ENCODE measurements at regions not wholly inside any gene's neighbourhood (a gene's known extent, or its start where the extent isn't known, plus 50 kb on each side); places are given as distances from the start of the nearest gene placed in this dataset.

DNA sequence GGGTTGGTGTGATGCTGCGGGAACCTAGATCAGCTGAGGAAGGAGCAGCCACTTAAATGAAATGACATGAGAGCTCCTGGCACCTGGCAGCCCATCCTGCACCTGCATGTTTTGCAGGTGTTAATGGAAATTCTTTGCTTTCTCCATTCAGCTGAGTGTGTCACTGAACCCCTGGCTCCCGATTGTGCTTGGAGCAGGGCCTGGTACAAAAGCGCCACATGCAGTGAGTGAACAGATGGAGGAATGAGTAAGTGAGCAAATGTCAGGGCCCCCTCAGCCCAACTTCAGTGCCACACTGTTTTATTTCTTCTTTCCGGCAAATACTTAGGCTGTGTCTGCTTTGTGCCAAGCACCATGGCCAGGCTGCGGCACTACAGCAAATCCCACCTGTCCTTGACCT lies 132.2 kb downstream of the ASB7 start:
- no peak for DNase-seq (ENCODE audit: low read depth in 2 of 3, low spot score in 2 of 3)

DNA sequence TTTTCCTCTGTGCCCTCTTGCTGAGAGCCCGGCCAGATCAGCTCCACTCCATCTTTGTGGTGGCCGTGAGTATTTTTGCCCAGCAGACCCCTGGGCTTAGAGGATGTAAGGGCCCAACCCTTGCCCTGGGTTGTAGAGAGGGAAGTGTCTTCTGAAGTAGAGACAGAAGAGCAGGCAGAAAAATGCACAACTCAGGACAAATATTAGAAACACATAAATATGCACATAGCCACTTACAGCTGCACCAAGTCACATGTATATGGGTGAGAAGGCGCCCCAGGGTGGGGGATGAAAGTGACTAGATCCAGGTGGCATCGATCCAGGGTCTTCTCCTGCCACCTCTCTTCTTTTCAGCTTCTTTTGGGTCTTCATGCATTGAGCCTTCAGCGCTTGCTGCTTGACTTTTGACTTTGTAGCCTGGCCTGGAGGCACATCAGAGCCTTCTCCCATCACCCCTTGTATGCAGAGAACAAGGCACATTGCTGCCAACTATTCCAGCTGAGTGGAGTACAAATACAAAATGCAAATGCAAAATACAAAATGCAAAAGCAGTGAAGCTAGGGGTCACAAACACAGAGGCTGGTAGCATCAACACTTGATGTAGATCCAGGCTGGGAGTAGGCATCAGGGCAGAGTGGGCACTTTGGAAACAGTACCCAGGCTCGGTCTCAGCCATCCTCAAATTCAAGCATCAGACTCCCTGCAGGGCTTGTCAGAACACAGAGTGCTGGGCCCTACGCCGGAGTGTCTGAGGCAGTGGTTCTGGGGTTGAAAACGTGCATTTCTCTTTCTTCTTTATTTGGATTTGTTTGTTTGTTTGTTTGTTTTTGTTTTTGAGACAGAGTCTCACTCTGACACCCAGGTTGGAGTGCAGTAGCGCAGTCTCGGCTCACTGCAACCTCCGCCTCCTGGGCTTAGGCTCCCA lies 133.0 kb downstream of the ASB7 start:
- no peak for DNase-seq (ENCODE audit: low read depth in 2 of 3, low spot score in 2 of 3)

DNA sequence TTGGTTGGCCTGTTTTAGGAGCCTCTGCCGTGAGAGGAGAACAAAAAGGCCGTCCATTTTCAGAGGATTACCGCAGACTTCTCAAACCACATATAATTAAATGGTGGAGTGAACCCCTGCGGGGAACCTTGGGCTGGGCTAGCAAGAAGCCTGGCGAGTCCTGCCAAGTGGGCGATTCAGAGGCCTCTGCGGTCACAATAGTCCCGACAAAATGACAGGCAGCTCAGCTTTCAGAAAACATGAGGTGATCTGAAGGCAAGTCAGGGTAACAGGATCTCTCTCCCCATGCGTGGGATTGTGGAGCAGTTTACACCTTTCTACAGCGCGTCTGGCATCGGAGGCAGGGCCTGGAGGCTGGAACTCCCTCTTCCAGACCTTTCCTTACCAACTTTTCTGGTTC lies 134.8 kb downstream of the ASB7 start:
- no peak for DNase-seq (ENCODE audit: low read depth in 2 of 3, low spot score in 2 of 3)

DNA sequence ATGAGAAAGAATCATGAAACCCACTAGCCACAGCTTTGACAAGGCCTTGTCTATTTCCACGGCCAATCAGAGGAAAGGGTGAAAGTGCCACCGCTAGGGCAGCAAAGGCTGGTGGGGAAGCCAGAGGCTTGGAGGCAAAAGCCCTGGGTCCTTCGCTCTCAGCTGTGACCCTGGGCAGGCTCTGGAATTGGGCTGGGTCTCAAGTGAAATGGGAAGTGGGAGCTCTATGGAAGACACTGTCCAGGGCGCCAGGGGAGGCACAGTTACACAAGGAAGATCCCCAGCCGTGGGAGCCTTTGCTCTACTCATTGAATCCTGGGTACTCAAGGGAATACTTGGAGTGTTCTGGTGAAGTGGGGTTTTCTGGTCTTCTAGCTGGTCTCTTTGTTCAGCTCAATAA lies 136.2 kb downstream of the ASB7 start:
- no peak for DNase-seq (ENCODE audit: low read depth in 2 of 3, low spot score in 2 of 3)

DNA sequence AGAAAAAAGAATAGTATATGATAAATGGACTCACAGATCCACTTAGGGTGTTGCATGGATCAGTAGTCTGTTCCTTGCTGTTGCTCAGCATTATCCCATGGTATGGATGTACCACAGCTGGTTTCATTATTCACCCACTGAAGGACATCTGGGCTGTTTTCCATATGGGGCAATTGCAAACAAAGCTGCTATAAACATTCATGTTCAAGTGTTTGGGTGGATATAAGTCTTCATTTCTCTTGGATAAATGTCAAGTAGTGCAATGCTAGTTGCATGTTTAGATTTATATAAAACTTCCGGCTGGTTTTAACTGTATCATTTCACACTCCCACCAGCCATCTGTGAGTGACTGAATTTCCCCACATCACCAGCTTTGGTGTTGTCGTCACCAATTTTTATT lies 137.7 kb downstream of the ASB7 start:
- DNase-seq (ENCODE audit: low read depth in 2 of 3, low spot score in 2 of 3) = no peak

DNA sequence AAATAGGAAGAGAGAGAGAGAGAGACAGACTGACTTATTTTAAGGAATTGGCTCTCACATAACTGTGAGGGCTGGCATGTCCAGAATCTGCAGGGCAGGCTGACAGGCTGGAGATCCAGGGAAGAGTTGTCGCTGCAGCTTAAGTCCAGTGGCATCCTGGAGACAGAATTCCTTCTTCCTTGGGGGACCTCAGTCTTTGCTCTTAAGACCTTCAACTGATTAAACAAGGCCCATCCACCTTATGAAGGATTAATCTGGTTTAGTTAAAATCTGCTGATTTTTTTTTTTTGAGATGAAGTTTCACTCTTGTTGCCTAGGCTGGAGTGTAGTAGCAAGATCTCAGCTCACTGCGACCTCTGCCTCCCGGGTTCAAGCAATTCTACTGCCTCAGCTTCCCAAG lies 128.0 kb upstream of the ALDH1A3 start:
- no peak for DNase-seq (ENCODE audit: low read depth in 2 of 3, low spot score in 2 of 3)

DNA sequence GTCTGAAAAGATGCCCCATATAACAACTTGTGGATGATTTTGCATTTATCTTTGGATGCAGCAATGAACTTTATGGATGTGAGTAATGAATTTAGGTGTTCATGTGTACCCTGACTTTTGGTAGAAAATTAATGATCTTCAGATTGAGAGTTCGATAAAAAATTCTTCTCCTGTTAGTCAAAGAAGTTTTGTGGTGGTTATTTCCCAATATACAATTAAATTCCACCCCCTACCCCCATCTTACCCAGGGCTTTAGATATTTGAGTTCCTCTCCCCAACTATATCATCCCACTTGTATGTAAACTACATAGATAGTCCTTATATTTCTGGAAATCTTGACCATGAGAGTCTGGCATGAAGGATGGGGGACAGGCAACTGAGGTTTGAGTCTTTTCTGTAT lies 126.1 kb upstream of the ALDH1A3 start:
- DNase-seq (ENCODE audit: low read depth in 2 of 3, low spot score in 2 of 3) = no peak

DNA sequence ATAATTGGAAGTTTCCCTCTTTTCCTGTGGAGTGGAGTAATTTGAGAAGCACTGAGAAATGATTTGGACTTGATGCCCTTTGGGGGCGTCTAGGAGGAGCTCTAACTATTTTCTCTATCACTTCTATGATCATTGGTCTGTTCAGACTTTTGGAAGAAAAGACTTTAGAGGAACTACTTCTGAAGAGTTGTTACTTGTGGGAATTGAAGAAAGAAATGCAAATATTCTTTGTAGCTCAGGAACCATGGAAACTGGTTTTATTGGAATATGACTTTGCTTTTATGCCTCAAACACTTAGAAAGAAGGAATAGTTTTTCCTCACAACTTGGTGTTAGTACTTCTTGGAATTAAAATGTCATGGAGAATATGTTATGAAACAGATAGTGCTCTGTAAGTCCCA lies 122.0 kb upstream of the ALDH1A3 start:
- no peak for DNase-seq (ENCODE audit: low read depth in 2 of 3, low spot score in 2 of 3)

DNA sequence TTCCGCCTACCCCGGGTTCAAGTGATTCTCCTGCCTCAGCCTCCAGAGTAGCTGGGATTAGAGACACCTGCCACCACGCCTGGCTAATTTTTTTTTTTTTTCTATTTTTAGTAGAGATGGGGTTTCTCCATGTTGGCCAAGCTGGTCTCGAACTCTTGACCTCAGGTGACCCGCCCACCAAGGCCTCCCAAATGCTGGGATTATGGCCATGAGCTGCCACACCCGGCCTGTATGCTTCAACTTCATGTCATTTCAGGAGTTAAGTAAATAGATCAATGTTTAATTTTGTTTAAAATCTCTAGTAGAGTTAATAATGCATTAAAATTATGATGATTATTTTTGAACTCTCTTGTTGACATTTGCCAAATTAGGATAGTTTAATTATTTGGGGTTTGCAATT lies 121.1 kb upstream of the ALDH1A3 start:
- DNase-seq (ENCODE audit: low read depth in 2 of 3, low spot score in 2 of 3) = no peak

DNA sequence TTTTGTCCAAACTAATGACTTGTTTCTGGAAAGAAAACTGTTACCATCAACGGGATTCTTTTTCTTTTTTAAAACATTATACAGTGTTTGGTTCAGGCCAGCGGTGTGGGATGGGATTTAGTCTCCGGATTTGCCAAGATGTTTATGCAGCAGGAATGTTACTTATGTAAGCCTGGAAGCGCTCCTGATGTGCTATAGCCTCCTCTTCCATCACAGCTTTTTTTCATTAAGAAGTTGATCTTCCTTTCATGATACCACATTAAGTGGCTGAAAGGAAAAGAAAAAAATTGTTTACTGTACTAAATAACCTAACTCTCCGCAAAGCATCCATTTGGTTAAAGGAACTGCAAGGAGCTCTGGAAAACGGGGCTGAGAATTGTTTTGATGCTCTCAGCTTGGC lies 120.5 kb upstream of the ALDH1A3 start:
- no peak for DNase-seq (ENCODE audit: low read depth in 2 of 3, low spot score in 2 of 3)

DNA sequence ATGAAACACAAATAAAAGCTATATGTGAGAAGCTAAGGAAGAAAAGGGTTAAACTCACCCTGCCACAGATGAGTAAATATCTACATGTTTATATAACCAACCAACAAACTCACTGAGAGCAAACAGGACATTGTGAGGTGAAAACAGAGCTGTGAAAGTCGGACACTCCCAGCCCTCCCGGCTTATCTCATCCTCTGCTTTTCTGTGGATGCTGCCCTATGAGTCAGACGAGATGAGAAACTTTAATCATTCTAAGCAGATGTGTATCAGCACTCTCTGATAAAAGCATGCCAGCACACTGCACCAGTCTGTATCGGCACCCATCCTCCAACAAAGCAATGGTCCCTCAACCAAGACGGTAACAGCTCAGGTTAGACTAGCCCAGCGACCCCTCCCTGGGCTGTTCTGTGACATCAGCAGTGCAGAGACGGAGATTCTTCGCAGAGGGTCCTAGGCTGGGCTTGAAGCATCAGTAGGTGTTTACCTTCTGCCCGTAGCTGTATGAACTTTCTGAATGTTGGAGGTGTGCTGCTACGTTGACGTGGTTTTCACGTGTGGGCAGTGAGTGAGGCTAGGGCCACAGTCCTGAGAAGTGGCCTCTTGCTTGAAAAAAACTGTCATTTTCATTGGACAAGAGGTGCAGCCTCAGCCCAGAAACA lies 119.8 kb upstream of the ALDH1A3 start:
- DNase-seq (ENCODE audit: low read depth in 2 of 3, low spot score in 2 of 3) = no peak

DNA sequence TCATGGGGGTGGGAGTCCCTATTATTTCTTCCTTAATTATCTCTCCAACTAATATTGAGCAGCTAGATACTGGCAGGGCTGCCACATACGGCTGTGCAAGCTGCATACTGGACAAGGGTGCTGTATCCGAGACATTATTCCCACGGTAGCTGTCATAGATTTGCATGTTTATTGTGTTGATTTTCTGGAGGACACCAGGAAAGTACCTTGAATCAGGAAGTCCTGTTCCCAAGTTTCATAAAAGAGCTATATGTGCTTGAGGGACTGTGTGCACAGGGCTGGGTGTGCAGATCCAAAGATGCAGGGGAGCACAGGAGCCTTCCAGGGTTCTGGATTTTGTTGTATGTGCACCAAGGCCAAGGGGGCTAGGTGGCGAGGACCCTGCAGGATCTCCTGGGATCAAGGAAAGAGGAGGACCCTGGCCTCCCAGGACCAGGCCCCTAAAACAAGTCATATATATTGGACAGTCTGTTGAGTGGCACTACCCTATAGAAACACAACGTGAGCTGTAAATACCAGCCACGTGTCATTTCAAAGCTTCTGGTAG lies 119.2 kb upstream of the ALDH1A3 start:
- no peak for DNase-seq (ENCODE audit: low read depth in 2 of 3, low spot score in 2 of 3)

DNA sequence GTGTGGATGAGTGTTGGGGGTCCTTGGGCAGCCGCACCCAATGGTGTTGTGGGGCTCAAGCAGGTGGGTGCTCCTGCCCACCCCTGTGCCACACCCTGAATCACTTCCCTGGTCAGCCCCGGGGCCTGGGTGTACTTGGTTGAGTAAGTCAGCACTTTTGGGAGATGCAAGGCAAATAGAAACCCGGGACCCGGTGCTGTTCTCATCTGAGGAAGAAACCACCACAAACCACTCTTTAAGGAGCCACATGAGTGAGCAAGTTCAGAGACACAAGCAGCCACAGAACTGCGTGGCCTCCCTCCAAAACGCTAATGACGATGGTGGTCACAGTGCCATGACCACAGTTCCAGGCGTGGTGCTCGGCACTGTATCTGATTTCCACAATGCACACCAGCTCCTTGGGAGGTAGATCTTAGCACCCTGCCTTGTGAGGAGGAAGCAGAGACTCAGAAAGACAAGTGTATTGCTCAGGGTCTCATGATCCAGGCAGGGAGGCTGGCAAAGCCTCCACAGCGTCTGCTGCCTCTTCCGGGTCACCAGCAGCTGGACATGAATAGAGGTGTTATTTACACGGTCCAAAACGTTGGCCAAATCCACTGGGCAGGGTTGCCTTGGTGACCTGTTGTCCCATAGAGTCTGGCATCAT lies 118.2 kb upstream of the ALDH1A3 start:
- DNase-seq (ENCODE audit: low read depth in 2 of 3, low spot score in 2 of 3) = no peak

DNA sequence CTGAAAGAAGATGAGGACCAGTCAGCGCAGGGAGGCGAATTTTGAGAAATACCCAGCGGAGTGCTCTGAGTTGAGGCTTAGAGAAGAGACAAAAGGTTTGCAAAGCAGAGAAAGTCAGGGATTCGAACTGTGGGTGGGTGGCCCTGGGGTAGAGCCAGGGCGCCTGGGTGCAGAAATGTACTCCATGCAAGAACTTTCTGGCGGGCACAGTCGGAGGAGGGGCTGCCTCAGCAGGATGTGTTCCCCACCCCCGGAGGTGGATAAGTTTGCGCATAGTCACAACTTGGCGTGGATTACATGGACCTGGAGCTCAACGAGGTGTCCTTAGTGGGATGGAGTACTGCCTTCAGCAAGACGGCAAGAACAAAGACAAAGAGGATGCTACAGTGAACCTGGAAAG lies 117.3 kb upstream of the ALDH1A3 start:
- no peak for DNase-seq (ENCODE audit: low read depth in 2 of 3, low spot score in 2 of 3)

DNA sequence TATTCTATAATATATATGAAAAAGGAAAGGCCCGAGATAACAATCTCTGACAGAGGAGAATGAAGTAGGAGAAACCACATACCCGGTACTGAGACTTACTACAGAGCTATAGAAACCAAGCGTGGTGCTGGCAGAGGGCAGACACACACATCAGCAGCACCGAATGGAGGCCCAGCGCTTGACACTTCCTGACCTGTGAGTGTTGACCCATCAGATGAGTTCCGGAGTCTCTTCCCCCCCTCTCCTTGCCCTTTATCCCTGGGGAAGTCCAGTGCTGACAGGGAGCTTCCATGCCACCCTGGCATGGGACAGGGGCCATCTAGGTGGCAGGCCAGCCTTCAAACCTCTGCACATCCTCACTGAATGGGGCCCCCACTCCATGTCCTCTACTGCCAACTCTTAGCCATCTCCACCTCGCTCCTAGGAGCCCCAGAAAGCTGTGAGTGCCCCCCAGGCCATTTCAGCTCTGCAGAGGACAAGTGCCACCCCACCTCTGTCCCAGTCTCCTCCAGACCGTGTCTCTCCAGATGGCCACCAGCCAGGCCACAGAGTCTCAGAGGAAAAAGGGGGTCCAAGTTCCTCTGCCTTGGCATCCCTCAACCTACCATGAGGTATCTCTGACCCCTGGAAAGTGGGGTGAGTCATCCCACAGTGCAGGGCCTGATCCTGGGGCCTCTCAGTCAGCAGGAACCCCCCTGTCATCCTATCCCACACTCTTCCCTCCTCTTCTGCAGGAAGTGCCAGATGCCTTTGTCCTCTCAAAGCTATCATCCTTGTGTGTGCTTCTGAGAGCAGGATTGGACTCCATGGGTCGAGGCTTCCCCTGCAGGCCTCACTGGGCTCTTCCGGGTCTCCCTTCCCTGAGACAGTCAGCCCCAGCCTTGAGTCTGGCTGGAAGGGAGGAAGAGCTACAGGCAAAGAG lies 116.5 kb upstream of the ALDH1A3 start:
- no peak for DNase-seq (ENCODE audit: low read depth in 2 of 3, low spot score in 2 of 3)

DNA sequence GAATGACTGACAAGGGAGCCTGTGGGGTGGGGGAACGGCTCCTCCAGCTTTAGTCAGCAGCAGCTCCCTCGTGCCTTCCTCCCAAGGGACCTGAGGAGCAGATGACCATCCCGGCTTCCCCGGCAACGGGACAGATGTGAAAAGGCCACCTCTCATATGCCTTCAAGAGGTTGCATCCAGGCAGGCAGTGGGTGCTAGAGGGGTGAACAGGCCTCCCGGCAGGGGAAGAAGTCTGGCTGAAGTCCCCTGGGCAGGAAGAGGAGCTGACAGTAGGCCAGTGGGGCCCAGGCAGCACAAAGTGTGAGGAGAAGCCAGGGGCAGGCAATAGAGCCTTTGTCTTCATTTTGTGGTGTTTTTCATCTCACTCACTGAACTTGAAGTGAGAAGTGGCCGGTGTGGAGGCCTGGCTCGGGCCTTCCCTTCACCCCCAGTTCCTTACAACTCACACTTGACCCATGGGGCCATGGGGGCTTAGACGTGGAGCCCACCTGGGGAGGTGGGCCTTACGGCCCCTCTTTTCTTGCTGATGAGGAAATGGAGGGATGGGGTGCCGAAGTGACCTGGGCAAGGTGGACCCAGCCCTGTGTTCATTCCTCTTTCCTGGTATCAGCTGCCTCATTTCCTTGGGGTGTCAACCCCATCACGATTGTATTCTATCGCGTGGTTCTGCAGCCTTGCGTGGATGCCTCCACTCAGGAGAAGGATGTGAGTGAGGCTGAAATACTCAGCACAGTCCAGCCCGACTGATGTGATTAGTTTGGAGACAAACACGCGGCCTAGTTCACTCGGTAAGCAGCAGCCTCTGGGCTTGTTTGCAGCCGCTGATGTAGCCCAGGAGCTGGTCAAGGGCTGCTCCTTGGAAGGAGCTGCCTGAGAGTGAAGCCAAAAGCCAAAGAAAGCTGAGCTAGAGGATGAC lies 115.5 kb upstream of the ALDH1A3 start:
- DNase-seq (ENCODE audit: low read depth in 2 of 3, low spot score in 2 of 3) = no peak

DNA sequence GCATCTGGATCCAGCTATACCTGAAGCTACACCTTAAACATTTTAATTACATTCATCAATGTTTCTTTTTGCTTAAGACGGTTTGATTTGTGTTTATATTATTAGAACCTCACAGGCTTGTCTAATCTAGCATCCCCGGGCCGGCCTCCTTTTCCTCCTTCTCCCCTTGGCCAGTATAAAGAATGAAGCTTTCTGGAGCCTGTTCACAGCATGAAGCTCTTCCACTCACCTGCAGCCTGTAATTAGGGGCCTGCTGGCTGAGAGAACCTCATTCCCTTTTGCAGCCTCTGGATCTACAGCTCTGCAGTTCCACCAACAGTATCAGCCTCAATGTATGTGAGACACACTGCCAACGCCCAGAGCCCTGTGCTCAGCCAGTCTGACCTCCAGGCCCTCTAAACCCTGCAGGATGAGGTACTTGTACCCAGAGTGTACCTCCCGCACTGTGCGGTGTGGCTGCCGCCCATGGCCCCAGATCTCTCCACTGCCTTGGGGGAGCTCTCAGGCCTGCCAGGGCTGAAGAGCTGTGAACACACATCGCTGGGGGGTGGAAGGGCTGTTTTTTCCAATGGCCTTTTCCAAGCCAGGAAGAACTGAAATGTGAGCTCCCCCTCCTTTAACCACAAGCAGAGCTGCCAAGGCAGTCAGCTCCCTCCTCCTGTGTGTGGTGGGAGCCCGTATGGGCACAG lies 114.7 kb upstream of the ALDH1A3 start:
- no peak for DNase-seq (ENCODE audit: low read depth in 2 of 3, low spot score in 2 of 3)

DNA sequence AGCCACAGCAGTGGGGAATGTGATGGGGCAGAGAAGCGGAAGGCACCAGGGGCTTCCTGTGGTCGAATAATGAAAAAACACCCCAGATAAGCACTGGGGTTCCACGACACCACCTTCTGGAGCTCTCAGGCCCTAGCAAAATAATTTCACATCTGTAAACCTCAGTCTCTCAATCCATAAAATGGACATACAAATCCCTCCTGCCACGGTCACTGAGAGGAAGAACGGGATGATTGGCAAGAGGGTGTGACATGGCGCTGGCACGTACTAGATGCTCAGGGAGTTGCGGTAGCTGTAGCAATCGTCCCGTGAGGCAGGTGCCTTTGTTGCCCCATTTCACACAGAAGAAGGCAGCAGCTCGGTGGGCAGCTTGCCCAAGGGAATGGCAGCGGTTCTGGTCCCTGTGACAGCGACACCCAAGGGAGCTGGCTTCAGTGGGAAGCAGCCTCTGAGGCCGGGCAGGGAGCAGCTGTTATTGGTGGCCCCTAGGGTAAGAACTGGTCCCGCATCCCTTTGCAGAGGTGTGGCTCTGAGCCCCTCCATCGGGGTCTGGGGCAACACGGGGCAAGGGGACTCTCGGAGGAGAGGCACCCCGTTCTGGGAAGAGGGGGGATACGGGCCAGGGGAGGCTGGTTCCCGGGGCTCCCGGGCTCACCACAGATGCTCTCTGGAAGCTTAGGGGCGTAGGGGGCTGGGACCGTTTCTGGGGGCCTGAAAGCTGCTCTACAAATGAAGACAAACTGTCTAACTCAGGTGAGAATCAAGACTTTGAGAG lies 114.0 kb upstream of the ALDH1A3 start:
- DNase-seq (ENCODE audit: low read depth in 2 of 3, low spot score in 2 of 3) = no peak
